Transverse colon (tissue), 4 donors: ENCODE measurements at regions not wholly inside any gene's neighbourhood (a gene's known extent, or its start where the extent isn't known, plus 50 kb on each side); places are given as distances from the start of the nearest gene placed in this dataset.

Experiments used
- EP300 ChIP-seq: sonication (generic); formaldehyde crosslinking; IDR thresholded peaks from one replicate; pipeline ENCODE4 v1.6.1; 2017; ENCODE audit warnings: antibody characterized with exemption, low read depth
- POLR2A ChIP-seq: fragments of 450-650 bp; IDR thresholded peaks from one replicate; pipeline ENCODE4 v1.6.1; 2016; ENCODE audit warnings: antibody characterized with exemption, mild to moderate bottlenecking, moderate library complexity
- POLR2AphosphoS5 ChIP-seq, 3 donors: sonication (generic); formaldehyde crosslinking; IDR thresholded peaks; one replicate each; pipeline ENCODE4 v1.6.1; 2016; ENCODE audit warnings: antibody characterized with exemption in 3 of 3
- TF ChIP-seq, protein P1 (sequence below), 5 experiments: fragments of 200-600 bp in 3 of 5; fragments of 450-650 bp in 2 of 5; sonication (generic) in 3 of 5; IDR thresholded peaks; 1 replicate in 2 of 5; 2 replicates in 3 of 5; pipeline ENCODE4 v1.5.1; 2016 to 2017; ENCODE audit warnings: antibody characterized with exemption in 5 of 5, inconsistent platforms in 3 of 5, mild to moderate bottlenecking in 2 of 5, moderate library complexity in 1 of 5

DNA sequence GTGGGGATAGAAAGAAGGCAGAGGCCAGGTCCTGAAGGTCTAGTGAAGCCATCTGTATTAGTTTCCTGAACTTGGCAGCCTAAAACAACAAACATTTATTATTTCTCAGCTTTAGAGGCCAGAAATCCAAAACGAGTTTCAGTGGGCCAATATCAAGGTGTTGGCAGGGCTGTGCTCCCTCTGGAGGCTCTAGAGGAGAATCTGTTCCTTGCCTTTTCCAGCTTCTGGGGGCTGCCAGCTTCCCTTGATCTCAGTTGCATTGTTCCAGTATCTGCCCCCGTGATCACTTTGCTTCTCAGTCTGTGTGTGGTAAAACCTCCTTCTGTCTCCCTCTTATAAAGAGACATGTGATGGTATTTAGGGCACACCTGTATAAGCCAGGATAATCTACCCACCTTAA is 82.4 kb downstream of the MAFB start:
- TF ChIP-seq POLR2A (no peak), POLR2AphosphoS5 (IDR thresholded peaks at IDR 0.05) (no peak), EP300 (no peak)
- TF ChIP-seq, protein P1, sequence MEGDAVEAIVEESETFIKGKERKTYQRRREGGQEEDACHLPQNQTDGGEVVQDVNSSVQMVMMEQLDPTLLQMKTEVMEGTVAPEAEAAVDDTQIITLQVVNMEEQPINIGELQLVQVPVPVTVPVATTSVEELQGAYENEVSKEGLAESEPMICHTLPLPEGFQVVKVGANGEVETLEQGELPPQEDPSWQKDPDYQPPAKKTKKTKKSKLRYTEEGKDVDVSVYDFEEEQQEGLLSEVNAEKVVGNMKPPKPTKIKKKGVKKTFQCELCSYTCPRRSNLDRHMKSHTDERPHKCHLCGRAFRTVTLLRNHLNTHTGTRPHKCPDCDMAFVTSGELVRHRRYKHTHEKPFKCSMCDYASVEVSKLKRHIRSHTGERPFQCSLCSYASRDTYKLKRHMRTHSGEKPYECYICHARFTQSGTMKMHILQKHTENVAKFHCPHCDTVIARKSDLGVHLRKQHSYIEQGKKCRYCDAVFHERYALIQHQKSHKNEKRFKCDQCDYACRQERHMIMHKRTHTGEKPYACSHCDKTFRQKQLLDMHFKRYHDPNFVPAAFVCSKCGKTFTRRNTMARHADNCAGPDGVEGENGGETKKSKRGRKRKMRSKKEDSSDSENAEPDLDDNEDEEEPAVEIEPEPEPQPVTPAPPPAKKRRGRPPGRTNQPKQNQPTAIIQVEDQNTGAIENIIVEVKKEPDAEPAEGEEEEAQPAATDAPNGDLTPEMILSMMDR (IDR thresholded peaks at IDR 0.05), result no peak
